Suppressor macrophage treated with lipopolysaccharide for 1 hour (primary cell): ENCODE measurements at regions not wholly inside any gene's neighbourhood (a gene's known extent, or its start where the extent isn't known, plus 50 kb on each side); places are given as distances from the start of the nearest gene placed in this dataset.

Experiments
- DNase-seq, 3 donors: peaks; one replicate each; pipeline ENCODE4 v3.0.0-alpha.2; 2020 to 2022

DNA sequence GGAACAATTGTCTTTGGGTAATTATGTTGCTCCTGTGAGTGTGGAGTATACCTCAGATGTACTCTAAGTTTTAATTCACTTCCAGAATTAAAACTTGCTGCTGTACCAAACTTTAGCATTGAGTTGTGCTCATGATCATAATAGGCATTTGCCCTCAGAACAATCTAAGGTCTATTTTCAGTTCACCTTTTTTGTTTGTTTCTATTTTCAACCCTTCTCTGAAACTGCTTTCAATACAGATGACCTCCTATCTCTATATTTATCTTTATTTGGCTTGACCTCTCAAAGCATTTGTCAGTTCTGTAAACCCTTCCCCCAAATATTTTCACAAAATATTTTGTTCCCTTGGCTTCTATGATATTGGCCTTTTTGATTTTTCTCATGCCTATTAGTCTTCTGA, 873.0 kb downstream of the OLFM4 start:
- no peak for DNase-seq

DNA sequence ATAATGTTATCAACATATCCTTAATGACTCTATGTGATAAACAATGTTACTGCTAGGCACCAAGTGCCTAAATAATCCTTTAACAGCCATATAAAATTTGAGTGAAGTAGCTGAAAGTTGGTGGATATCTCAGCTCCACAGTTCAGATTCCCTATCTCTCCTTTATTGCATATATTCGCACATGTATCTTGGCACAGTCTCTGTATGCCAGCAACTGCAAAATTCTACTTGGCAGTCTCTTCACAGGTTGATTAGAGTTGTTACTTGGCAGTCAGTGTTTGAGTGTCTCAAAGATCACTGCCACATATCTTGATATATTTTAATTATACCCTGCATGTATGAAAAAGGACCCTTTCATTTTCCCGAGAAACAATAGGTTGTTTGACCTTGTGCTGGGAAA, 879.3 kb downstream of the OLFM4 start:
- no peak for DNase-seq

DNA sequence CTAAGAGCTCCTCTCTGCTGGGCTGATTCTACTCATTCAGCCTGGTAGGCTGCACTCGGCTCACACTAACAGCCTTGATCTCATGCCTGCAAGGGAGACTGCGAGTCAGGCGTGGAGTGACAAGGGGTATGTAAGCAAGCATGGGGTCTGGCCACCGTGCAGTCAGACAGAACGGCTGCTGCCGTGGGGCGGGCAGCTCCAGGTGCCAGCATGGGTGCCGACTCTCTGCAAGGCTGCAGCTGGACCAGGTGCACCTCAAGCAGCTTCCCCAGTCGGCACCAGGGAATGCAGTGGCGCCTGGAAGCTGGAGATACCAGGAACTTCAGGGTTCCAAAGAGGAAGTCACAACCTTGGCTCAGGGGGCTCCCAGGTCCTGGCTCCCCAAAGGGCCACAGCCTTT, 892.3 kb downstream of the OLFM4 start:
- DNase-seq = no peak

DNA sequence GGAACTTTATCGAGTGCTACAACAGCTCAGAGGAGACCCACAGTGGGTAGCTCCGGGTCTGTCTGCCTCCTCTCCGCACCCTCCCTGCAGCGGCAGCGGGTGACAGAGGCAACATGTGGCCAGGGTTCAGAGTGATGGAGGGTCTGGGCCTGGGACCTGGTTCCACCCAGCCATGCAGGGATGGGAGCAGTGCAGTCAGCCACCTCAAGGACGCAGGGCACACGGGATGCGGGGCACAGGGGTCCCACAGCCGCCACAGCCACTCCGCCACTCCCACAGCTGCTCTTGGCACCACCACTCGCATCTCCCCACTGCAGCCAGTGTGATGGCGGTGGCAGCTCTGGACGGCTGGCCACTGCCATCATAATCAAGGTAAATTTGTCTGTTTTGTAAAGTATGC, 892.9 kb downstream of the OLFM4 start:
- no peak for DNase-seq

DNA sequence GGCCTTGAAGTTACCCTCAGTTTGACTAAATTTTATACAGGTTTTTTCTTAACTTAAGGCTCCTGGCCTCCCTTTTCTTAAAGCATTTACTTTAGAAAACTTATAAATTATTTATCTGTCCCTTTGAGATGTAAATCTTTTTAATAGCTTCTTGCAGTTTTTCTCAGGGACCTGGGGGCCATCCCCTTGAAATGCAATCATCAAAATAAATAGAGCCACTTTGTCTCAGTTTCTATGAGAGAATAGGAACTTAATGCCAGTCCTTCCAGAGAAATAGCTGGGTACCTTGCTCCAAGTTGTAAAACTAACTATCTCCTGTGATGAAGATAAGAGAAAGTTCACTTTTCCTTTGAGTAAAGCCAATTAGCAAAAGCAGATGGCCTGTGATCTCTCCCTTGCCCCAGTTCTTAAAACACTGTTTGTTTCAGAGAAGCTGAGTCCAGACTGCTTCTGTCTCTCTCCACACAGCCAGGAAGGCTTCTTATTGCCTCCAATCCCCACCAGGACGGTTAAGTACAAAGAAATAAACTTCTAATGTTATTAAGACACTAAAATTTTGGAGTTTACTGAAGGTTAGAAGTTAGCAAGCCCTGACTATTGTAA, 913.1 kb downstream of the OLFM4 start:
- no peak for DNase-seq

DNA sequence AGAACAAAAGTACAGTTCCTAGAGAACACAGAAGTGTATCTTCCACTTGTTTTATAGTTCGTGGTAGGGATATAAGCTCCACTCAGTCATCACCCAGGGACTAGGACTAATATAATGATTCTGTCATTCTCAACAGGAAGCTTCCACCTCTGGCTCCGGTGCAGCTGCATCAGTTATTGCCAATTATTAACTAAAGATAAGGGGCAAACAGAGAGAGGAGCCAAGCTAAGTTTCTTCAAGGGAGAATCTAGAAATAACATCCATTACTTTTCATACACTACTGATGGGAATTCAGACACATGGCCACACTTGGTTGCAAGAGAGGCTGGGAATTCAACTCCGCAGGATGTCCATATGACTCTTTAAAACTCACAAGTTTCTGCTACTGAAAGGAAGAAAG, 917.9 kb downstream of the OLFM4 start:
- DNase-seq = no peak

DNA sequence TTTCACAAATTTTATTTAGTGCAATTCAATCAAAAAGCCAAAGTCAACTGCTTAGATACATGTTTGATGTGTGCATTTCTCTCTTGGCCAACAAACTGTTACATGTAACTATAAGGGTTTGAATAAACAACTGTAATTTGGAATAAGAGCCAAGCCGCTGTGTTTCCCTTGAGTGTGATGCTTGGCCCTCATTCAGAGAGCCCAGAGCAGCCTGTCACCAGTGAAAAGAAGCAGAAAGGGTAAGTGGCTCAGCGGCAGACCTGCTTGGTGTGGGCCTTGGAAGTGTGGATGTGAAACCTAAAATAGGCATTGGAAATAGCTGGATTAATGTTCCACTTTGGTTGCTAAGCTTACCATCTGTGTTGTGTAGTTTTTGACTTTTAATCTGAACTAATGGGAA, 924.6 kb downstream of the OLFM4 start:
- no peak for DNase-seq
